ENCODE measurements at regions not wholly inside any gene's neighbourhood (a gene's known extent, or its start where the extent isn't known, plus 50 kb on each side); places are given as distances from the start of the nearest gene placed in this dataset.

- TF ChIP-seq, protein P1, sequence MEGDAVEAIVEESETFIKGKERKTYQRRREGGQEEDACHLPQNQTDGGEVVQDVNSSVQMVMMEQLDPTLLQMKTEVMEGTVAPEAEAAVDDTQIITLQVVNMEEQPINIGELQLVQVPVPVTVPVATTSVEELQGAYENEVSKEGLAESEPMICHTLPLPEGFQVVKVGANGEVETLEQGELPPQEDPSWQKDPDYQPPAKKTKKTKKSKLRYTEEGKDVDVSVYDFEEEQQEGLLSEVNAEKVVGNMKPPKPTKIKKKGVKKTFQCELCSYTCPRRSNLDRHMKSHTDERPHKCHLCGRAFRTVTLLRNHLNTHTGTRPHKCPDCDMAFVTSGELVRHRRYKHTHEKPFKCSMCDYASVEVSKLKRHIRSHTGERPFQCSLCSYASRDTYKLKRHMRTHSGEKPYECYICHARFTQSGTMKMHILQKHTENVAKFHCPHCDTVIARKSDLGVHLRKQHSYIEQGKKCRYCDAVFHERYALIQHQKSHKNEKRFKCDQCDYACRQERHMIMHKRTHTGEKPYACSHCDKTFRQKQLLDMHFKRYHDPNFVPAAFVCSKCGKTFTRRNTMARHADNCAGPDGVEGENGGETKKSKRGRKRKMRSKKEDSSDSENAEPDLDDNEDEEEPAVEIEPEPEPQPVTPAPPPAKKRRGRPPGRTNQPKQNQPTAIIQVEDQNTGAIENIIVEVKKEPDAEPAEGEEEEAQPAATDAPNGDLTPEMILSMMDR (IDR thresholded peaks at IDR 0.05): no peak
- no peak for TF ChIP-seq EZH2 (IDR thresholded peaks at IDR 0.05; ENCODE audit: borderline replicate concordance, insufficient read depth, low read depth, low read length, poor library complexity, severe bottlenecking)
Measured at GRCh38 chr3:150232992-150233451, 175.1 kb upstream of the TSC22D2 start.
